ENCODE measurements at regions not wholly inside any gene's neighbourhood (a gene's known extent, or its start where the extent isn't known, plus 50 kb on each side); places are given as distances from the start of the nearest gene placed in this dataset.

- H3K4me1 ChIP-seq (ENCODE audit: low read depth, poor library complexity, severe bottlenecking), result peaks cover 28% of the 10 kb centered on the region
- no peak overlapping the region for H3K4me2 ChIP-seq
- H3K9ac ChIP-seq, result no peak overlapping the region
- no peaks in the 10 kb centered on the region for H4K20me1 ChIP-seq (ENCODE audit: insufficient read depth)
- H2AFZ ChIP-seq (ENCODE audit: low read depth), result no peak overlapping the region
- no peak for TF ChIP-seq CTCF (conservative IDR thresholded peaks at IDR 0.05; ENCODE audit: low read depth, low read length)
- no peaks in the 10 kb centered on the region for H3K27me3 ChIP-seq (ENCODE audit: insufficient read depth, low read depth)
- no peaks in the 10 kb centered on the region for H3K36me3 ChIP-seq (ENCODE audit: insufficient read depth)
- no peaks in the 10 kb centered on the region for H3K79me2 ChIP-seq (ENCODE audit: insufficient read depth, low read depth)
- H3K4me3 ChIP-seq (IDR thresholded peaks at IDR 0.05; ENCODE audit: insufficient read depth, low read depth, low read length), result no peak overlapping the region
- no peak overlapping the region for H3K27ac ChIP-seq
Observed at GRCh38 chr4:123037804-123038203, 115.4 kb upstream of the NUDT6 start.

DNA sequence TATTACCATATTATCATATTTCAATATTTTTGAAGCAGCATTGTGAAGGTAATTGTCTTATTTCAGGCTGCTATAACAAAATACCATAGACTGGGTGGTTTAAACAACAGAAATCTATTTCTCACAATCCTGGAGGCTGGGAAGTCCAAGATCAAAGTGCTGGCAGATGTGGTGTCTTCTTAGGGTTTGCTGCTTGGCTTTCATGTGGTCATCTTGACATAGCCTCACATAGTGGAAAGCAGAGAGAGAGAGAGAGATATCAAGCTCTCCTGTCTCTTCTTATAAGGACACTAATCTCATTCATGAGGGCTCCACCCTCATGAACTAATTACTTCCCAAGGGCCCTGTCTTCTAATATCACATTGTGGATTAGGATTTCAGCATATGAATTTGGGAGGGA lies 119.7 kb upstream of the NUDT6 start:
- Histone ChIP-seq H3K4me3 (IDR thresholded peaks at IDR 0.05; ENCODE audit: insufficient read depth, low read depth, low read length) (no peak overlapping the region), H3K36me3 (ENCODE audit: insufficient read depth) (no peaks in the 10 kb centered on the region), H2AFZ (ENCODE audit: low read depth) (no peak overlapping the region), H3K27me3 (ENCODE audit: insufficient read depth, low read depth) (no peaks in the 10 kb centered on the region), H3K27ac (no peak overlapping the region), H3K4me2 (no peak overlapping the region), H3K79me2 (ENCODE audit: insufficient read depth, low read depth) (no peaks in the 10 kb centered on the region), H4K20me1 (ENCODE audit: insufficient read depth) (no peaks in the 10 kb centered on the region), H3K9ac (no peak overlapping the region), H3K4me1 (ENCODE audit: low read depth, poor library complexity, severe bottlenecking) (peaks cover 10% of the 10 kb centered on the region)
- TF ChIP-seq CTCF (conservative IDR thresholded peaks at IDR 0.05; ENCODE audit: low read depth, low read length), result no peak

DNA sequence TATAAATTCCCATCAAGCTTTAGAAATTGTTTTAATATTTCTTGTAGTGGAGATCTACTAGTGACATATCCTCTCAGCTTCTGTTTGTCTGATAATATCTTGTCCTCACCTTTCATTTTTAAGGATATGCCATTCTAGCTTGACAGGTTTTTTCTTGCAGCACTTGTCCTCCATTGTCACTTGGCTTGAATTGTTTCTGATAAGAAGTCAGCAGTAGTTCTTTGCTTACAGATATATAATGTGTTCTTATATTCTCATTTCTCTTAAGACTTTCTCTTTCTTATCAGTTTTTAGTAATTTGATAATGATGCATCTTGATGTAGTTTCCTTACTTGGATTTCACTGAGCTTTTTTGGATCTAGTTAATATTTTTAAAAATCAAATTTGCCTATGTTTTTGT lies 120.6 kb upstream of the NUDT6 start:
- Histone ChIP-seq H3K4me1 (ENCODE audit: low read depth, poor library complexity, severe bottlenecking) (peaks cover 1% of the 10 kb centered on the region), H3K9ac (no peak overlapping the region)
- TF ChIP-seq CTCF (conservative IDR thresholded peaks at IDR 0.05; ENCODE audit: low read depth, low read length), result no peak

GRCh38 chr4:123043793-123044425 lies 121.5 kb upstream of the NUDT6 start:
- H3K79me2 ChIP-seq (ENCODE audit: insufficient read depth, low read depth), result peaks cover 3% of the 10 kb centered on the region
- no peak for TF ChIP-seq CTCF (conservative IDR thresholded peaks at IDR 0.05; ENCODE audit: low read depth, low read length)
- H3K36me3 ChIP-seq (ENCODE audit: insufficient read depth), result no peaks in the 10 kb centered on the region
- H2AFZ ChIP-seq (ENCODE audit: low read depth), result no peak overlapping the region
- H3K27me3 ChIP-seq (ENCODE audit: insufficient read depth, low read depth), result no peaks in the 10 kb centered on the region
- H3K4me1 ChIP-seq (ENCODE audit: low read depth, poor library complexity, severe bottlenecking), result no peaks in the 10 kb centered on the region
- no peak overlapping the region for H3K4me2 ChIP-seq
- no peak overlapping the region for H3K4me3 ChIP-seq (IDR thresholded peaks at IDR 0.05; ENCODE audit: insufficient read depth, low read depth, low read length)
- no peak overlapping the region for H3K9ac ChIP-seq
- H3K27ac ChIP-seq, result no peak overlapping the region
- H4K20me1 ChIP-seq (ENCODE audit: insufficient read depth), result no peaks in the 10 kb centered on the region

More for the DNA sequence above, 120.6 kb upstream of the NUDT6 start:
- H4K20me1 ChIP-seq (ENCODE audit: insufficient read depth), result no peaks in the 10 kb centered on the region
- no peak overlapping the region for H3K4me3 ChIP-seq (IDR thresholded peaks at IDR 0.05; ENCODE audit: insufficient read depth, low read depth, low read length)
- H2AFZ ChIP-seq (ENCODE audit: low read depth), result no peak overlapping the region
- H3K79me2 ChIP-seq (ENCODE audit: insufficient read depth, low read depth), result no peaks in the 10 kb centered on the region
- H3K36me3 ChIP-seq (ENCODE audit: insufficient read depth), result no peaks in the 10 kb centered on the region
- H3K27ac ChIP-seq, result no peak overlapping the region
- no peak overlapping the region for H3K4me2 ChIP-seq
- H3K27me3 ChIP-seq (ENCODE audit: insufficient read depth, low read depth), result no peaks in the 10 kb centered on the region

All from KMS-11 (cell line).